Endothelial cell of umbilical vein (primary cell): ENCODE measurements at regions not wholly inside any gene's neighbourhood (a gene's known extent, or its start where the extent isn't known, plus 50 kb on each side); places are given as distances from the start of the nearest gene placed in this dataset.

Experiments
- BruUV-seq: library from RNA; stranded (reverse); fragments of 400-500 nt; replicated peaks from 2 replicates; lab custom pipeline; 2021; lab: Mats Ljungman, UMichigan
- CTCF ChIA-PET: fragments of 300-600, 350-600 bp; sonication (Branson Sonifier 250); formaldehyde crosslinking; loops from one replicate; lab custom pipeline; 2021; ENCODE audit warnings: antibody characterized with exemption, inconsistent platforms; lab: Charles Lee
- POLR2A ChIA-PET: fragments of 300-600, 350-600 bp; sonication (Branson Sonifier 250); formaldehyde crosslinking; loops from one replicate; lab custom pipeline; 2021; ENCODE audit warnings: antibody characterized with exemption, inconsistent platforms; lab: Charles Lee
- DNase-seq: peaks from one replicate; pipeline ENCODE4 v3.0.0-alpha.2; 2011; ENCODE audit warnings: low read depth, low spot score
- FAIRE-seq: peaks from 2 replicates; lab custom pipeline; 2011; peaks lifted over from hg19 to GRCh38; lab: Jason Lieb, UNC
- H2AFZ ChIP-seq: 2 replicates; pipeline ENCODE4 v1.6.0; 2012; ENCODE audit warnings: low read depth, low read length, control low read depth, inconsistent platforms
- H3K27ac ChIP-seq: 2 replicates; pipeline ENCODE4 v1.5.1; 2011; ENCODE audit warnings: low read depth, mild to moderate bottlenecking, control low read depth, low read length, moderate library complexity; ENCODE audit not compliant: insufficient read depth
- H3K27me3 ChIP-seq, 2 experiments: 2 replicates each; pipeline versions ENCODE4 v1.6.0 to v1.6.1; 2011; ENCODE audit warnings: low read length in 2 of 2, mixed read lengths in 1 of 2; ENCODE audit not compliant: control insufficient read depth in 2 of 2, insufficient read depth in 2 of 2
- H3K36me3 ChIP-seq, 2 experiments: 2 replicates in 1 of 2; 3 replicates in 1 of 2; pipeline ENCODE4 v1.5.1; 2011; ENCODE audit warnings: low read length in 2 of 2, mild to moderate bottlenecking in 1 of 2, moderate library complexity in 1 of 2; ENCODE audit not compliant: control insufficient read depth in 2 of 2, insufficient read depth in 2 of 2; ENCODE audit errors: extremely low read depth in 1 of 2
- H3K4me1 ChIP-seq: 3 replicates; pipeline ENCODE4 v1.5.1; 2011; ENCODE audit warnings: mild to moderate bottlenecking, low read length; ENCODE audit not compliant: control insufficient read depth, insufficient read depth; ENCODE audit errors: extremely low read depth
- H3K4me2 ChIP-seq: 2 replicates; pipeline ENCODE4 v1.6.1; 2011; ENCODE audit warnings: low read length, control low read depth, mixed read lengths; ENCODE audit not compliant: insufficient read depth
- H3K4me3 ChIP-seq, 3 experiments: fragments of 200-600 bp in 1 of 3; sonication (generic), shearing (Covaris generic) in 1 of 3; replicated peaks in 1 of 3; 2 replicates each; pipeline ENCODE4 v1.5.1; 2011 to 2016; ENCODE audit warnings: control low read depth in 3 of 3, low read length in 3 of 3, mild to moderate bottlenecking in 2 of 3, inconsistent platforms in 1 of 3, low read depth in 1 of 3, moderate library complexity in 1 of 3; ENCODE audit not compliant: insufficient read depth in 1 of 3
- H3K79me2 ChIP-seq: 2 replicates; pipeline ENCODE4 v1.6.0; 2012; ENCODE audit warnings: low read length, inconsistent platforms; ENCODE audit not compliant: control insufficient read depth, insufficient read depth
- H3K9ac ChIP-seq: replicated peaks from 2 replicates; pipeline ENCODE3; 2011; ENCODE audit warnings: low read length, control low read depth; ENCODE audit not compliant: insufficient read depth; ENCODE audit errors: extremely low read depth
- H3K9me1 ChIP-seq: replicated peaks from 3 replicates; pipeline ENCODE4 v1.6.0; 2011; ENCODE audit warnings: mild to moderate bottlenecking, low read length; ENCODE audit not compliant: control insufficient read depth, insufficient read depth; ENCODE audit errors: extremely low read depth
- H3K9me3 ChIP-seq: replicated peaks from 2 replicates; pipeline ENCODE4 v1.5.1; 2012; ENCODE audit warnings: low read length, inconsistent platforms; ENCODE audit not compliant: control insufficient read depth, insufficient read depth
- H4K20me1 ChIP-seq: replicated peaks from 2 replicates; pipeline ENCODE3; 2011; ENCODE audit warnings: mild to moderate bottlenecking, low read length; ENCODE audit not compliant: control insufficient read depth, insufficient read depth; ENCODE audit errors: extremely low read depth
- EZH2 ChIP-seq: IDR thresholded peaks from 2 replicates; pipeline ENCODE4 v1.6.1; 2012; ENCODE audit warnings: borderline replicate concordance, low read depth, mild to moderate bottlenecking, moderate library complexity, low read length, inconsistent platforms; ENCODE audit not compliant: severe bottlenecking
- FOS ChIP-seq: IDR thresholded peaks from 2 replicates; pipeline ENCODE4 v1.6.1; 2011; ENCODE audit warnings: mild to moderate bottlenecking, low read length, moderate library complexity, borderline replicate concordance; ENCODE audit not compliant: insufficient read depth
- GATA2 ChIP-seq: IDR thresholded peaks from 2 replicates; pipeline ENCODE4 v1.7.0; 2011; ENCODE audit warnings: low read depth, mild to moderate bottlenecking, moderate library complexity, mixed read lengths, low read length; ENCODE audit not compliant: insufficient read length, insufficient read depth
- JUN ChIP-seq: IDR thresholded peaks from 2 replicates; pipeline ENCODE4 v1.6.1; 2011; ENCODE audit warnings: borderline replicate concordance, low read depth; ENCODE audit not compliant: insufficient read length, insufficient read depth
- MYC ChIP-seq: IDR thresholded peaks from one replicate; pipeline ENCODE4 v1.6.1; 2011; ENCODE audit warnings: mild to moderate bottlenecking, low read depth, low read length
- POLR2A ChIP-seq: IDR thresholded peaks from 2 replicates; pipeline ENCODE4 v1.6.1; 2012; ENCODE audit warnings: low read depth, mild to moderate bottlenecking, control low read depth, low read length
- POLR2AphosphoS5 ChIP-seq: IDR thresholded peaks from 2 replicates; pipeline ENCODE4 v1.6.1; 2012; ENCODE audit warnings: low read depth, mild to moderate bottlenecking, control low read depth, low read length, moderate library complexity; ENCODE audit not compliant: insufficient read depth
- dilution Hi-C: fragments of 300-500 bp; cut with MboI; formaldehyde crosslinking; loops from one replicate; pipeline ENCODE4 v1.15.0; 2019; ENCODE audit warnings: low sequenced_read_pairs; ENCODE audit not compliant: extremely low pct_ligation_motif_present
- intact Hi-C: fragments of 100-400 bp; cut with micrococcal nuclease; formaldehyde crosslinking; loops from one replicate; pipeline ENCODE4 v1.10.0; 2022
- TF ChIP-seq, protein P1 (sequence below): IDR thresholded peaks from 2 replicates; pipeline ENCODE4 v1.6.1; 2011; ENCODE audit not compliant: insufficient read depth, insufficient read length
- TF ChIP-seq, protein P2 (sequence below), 2 donors: IDR thresholded peaks; 1 replicate in 1 of 2; 2 replicates in 1 of 2; pipeline ENCODE4 v1.5.1; 2011; ENCODE audit warnings: low read length in 2 of 2, mild to moderate bottlenecking in 2 of 2, moderate library complexity in 2 of 2, control low read depth in 1 of 2, inconsistent platforms in 1 of 2, low read depth in 1 of 2; ENCODE audit not compliant: insufficient read depth in 1 of 2; ENCODE audit errors: extremely low read depth in 1 of 2

DNA sequence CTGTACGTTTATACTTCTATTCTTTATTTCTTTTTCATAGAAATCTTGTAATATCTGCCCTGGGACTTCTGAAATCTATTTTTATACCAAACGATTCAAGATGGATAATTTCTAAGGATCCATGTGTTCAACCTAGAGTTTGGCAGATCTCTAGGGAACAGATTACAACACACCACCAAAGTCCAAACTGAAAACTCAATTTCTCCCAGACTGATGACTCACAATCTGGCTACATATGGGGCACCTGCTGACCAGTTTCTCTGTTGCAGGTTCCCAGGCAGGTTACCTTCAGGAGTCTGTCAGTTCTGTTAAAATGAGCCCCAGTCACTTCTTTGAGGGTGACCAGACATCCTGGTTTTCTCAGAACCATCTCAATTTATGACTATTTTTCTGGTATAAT, 439.4 kb downstream of the GPATCH2 start:
- H3K9ac ChIP-seq = no peak overlapping the region
- dilution Hi-C loops = no loop called here

More for the DNA sequence above, 439.4 kb downstream of the GPATCH2 start:
- no TSS peak for BruUV-seq
- no peaks in the 10 kb centered on the region for H4K20me1 ChIP-seq
- no peaks in the 10 kb centered on the region for H3K9me3 ChIP-seq
- no peaks in the 10 kb centered on the region for H3K36me3 ChIP-seq
- H3K4me3 ChIP-seq = no peak overlapping the region
- no peaks in the 10 kb centered on the region for H3K27me3 ChIP-seq
- H3K27ac ChIP-seq = no peak overlapping the region
- no peak overlapping the region for H3K4me2 ChIP-seq
- CTCF ChIA-PET = no interaction called here
- POLR2A ChIA-PET = no interaction called here
- H3K79me2 ChIP-seq = no peaks in the 10 kb centered on the region
- H3K4me1 ChIP-seq = no peaks in the 10 kb centered on the region
- no peak for TF ChIP-seq POLR2A
- TF ChIP-seq EZH2 = no peak
- TF ChIP-seq GATA2 = no peak
- no peak for TF ChIP-seq MYC
- no peak for TF ChIP-seq FOS
- TF ChIP-seq POLR2AphosphoS5 = no peak
- TF ChIP-seq, protein P1, sequence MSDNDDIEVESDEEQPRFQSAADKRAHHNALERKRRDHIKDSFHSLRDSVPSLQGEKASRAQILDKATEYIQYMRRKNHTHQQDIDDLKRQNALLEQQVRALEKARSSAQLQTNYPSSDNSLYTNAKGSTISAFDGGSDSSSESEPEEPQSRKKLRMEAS = no peak
- TF ChIP-seq, protein P2, sequence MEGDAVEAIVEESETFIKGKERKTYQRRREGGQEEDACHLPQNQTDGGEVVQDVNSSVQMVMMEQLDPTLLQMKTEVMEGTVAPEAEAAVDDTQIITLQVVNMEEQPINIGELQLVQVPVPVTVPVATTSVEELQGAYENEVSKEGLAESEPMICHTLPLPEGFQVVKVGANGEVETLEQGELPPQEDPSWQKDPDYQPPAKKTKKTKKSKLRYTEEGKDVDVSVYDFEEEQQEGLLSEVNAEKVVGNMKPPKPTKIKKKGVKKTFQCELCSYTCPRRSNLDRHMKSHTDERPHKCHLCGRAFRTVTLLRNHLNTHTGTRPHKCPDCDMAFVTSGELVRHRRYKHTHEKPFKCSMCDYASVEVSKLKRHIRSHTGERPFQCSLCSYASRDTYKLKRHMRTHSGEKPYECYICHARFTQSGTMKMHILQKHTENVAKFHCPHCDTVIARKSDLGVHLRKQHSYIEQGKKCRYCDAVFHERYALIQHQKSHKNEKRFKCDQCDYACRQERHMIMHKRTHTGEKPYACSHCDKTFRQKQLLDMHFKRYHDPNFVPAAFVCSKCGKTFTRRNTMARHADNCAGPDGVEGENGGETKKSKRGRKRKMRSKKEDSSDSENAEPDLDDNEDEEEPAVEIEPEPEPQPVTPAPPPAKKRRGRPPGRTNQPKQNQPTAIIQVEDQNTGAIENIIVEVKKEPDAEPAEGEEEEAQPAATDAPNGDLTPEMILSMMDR (IDR thresholded peaks at IDR 0.05; ENCODE audit: extremely low read depth in 1 of 2, insufficient read depth in 1 of 2, low read depth in 1 of 2, low read length in 2 of 2) = no peak
- TF ChIP-seq JUN = no peak
- intact Hi-C loops = no loop called here
- no peak for DNase-seq
- no peak for FAIRE-seq
- H2AFZ ChIP-seq = no peak overlapping the region
- no peaks in the 10 kb centered on the region for H3K9me1 ChIP-seq
